GM19324 (cell line): ENCODE measurements at regions not wholly inside any gene's neighbourhood (a gene's known extent, or its start where the extent isn't known, plus 50 kb on each side); places are given as distances from the start of the nearest gene placed in this dataset.
"Not testable (repeated sequence)": the region's sequence is repeated elsewhere in the genome, so short reads cannot be mapped to it uniquely, and the experiment has no call there.

ENCODE experiments used
- ATAC-seq: cut with Tn5 transposase; IDR thresholded peaks from one replicate; pipeline ENCODE4 v1.9.1; 2021; ENCODE audit warnings: mild to moderate bottlenecking, moderate library complexity; ENCODE audit not compliant: unreplicated experiment, low FRiP score

DNA sequence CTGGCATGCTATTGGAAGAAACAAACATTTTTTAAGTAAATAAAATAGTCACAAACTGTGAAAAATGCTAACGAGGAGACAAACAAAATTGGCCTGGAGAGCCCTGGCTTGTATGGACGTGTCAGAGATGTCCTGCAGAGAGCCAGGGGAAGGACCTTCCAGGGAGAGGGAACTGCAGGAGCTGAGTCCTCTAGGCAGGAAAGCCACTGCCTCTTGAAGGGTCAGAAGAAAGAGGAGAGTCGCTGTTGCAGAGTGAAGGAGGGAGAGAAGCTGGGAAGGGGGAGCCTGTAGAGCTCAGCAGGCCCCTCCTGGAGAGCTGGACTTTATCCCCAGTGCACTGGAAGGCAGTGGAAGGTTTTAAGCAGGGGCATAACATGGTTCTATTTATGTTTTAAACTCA is 80.3 kb upstream of the PWP1 start:
- no peak for ATAC-seq

DNA sequence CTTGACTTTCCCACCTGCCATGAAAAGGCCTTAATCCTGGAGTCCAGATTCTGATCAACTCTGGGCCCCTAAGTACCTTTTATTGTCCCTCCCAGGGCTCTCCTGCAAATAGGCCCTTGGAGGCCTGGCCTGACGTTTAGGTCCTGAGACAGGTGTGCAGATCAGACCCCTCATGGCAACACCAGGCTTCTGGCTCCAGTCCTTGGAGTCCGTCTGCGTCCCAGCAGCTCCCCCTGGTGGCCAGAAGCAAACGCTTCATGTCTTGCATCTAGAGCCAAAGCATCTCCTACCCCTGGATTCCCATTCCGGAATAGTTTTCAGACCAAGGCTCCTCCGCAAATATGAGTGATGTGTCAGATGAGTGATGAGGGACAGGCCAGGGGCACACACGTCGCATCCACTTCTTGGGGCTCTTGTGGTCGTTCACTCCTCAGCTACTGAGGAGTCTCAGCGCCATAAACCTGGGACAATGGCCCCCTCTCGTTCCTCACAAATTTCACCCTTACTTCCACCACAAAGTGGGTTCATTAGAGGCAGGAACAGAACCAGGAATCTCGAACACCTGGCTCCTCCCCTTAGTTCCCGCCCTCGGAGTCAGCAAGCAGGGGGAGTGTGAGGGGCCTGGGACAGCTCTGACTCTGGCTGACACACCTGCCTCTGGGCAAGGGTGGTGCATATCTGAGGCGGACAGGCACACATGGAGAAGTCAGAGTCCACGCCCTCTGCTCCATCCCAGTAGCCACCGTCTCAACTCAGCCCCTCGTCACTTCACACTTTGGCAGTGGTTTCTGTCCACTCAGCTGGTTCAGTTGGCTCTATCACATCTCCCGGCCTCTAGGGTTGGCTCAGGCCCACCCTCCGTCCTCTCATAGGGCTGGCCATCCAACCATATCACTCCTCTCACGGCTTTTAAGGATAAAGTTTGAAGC is 77.9 kb upstream of the PWP1 start:
- ATAC-seq, result no peak

DNA sequence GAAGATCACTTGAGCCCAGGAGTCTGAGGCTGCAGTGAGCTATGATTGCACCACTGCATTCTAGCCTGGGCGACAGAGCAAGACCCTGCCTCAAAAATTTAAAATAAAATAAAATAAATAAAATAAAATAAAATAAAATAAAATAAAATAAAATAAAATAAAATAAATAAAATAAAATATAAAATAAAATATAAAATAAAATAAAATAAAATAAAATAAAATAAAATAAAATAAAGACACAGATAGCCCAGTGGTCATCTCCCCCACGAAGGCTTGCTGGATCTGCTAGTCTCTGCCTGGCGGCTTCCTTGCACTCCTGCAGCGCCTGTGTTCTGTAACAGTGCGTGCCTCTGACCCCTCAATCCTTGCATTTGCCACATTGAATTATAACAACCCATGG is 76.8 kb upstream of the PWP1 start:
- ATAC-seq, result not testable (repeated sequence)

DNA sequence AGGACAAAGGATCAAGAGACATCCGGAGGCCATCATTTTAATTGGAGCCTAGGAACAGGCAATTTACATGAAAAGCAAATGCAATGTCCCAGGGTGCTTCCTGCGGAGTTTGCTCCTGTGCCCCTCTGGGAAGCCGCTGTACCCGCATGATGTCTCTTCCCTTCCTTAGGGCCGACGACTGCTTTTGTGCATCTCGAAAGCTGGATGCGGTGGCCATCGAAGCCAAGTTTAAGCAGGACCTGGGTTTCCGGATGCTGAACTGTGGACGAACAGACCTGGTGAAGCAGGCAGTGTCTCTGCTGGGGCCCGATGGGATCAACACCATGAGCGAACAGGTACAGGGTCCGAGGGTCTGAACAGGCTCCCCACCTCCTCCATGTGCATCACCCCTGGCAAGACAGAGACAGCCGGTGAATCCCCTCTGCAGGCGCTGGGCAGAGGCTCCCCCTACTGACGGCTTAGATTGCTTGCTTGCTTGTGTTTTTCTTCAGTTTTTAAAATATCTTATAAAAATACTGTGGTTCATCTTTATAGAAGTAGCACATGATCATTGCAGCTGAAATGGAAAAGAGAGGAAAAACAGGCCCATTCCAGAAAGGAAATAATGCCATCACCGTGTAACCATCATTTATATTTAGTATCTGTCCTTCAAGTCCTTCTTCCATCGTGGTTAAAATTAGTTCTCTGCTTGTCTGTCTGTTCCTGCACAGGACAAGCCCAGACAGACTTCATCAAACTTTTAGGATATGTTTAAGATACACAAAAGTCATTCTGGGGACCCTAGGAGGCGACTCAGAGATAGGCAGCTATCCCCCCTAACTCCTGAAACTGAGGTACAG is 75.4 kb upstream of the PWP1 start:
- no peak for ATAC-seq

DNA sequence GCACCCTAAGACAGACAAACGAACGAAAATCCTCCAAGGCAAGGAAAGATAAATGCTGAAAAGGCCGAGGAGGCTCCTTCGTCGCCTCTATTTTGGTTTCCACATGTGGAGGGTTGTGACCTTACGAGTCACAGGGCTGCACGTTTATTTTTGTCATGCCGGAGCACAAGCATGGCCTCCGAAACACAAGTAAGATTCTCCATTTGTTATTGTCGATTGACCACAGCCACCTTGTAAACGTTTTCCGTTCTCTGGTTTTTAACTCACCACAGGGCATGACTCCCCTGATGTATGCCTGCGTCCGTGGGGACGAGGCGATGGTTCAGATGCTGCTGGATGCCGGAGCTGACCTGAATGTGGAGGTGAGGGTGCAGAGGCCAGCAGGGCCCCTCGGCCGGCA is 73.1 kb upstream of the PWP1 start:
- ATAC-seq, result no peak

DNA sequence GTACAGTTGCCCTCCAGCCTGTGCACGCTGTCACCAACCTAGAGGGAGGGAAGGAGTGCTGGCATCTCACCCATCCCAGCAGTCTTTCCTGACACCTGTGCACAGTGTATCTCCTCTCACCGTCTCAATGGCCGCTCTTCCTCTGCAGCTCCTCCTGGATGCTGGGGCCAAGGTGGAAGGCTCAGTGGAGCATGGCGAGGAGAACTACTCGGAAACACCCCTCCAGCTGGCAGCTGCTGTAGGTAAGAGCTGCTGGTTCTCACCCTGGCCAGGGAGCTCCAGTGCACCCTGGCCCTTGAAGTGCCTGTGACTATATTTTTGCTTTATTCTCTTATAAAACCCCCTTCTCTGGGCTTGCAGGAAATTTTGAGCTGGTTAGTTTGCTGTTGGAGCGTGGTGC is 68.7 kb upstream of the PWP1 start:
- ATAC-seq, result no peak

DNA sequence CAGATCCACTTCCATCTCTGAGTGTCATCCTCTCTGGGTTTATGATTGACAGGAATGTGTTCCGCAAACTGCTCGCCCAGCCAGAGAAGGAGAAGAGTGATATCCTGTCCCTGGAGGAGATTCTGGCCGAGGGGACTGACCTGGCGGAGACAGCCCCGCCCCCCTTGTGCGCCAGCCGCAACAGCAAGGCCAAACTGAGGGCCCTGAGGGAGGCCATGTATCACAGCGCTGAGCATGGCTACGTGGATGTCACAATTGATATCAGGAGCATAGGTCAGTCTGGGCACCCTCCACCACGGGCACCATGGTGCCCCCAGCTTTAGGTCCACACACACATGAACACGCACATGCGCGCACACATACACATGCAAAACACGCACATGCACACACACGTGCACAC is 67.5 kb upstream of the PWP1 start:
- no peak for ATAC-seq

DNA sequence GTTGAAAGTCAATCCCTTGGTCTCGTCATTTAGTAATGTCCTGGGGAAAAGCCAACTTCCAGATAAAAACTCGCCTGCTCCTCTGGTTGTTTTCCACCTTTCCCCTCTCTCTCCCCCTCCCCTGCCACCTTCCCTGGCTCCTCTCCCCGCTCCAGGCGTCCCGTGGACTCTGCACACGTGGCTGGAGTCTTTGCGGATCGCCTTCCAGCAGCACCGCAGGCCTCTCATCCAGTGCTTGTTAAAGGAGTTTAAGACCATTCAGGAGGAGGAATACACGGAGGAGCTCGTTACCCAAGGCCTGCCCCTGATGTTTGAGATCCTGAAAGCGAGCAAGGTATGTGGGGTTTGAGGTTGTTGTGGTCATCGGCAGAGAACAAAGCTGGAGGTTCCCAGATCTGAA is 65.8 kb upstream of the PWP1 start:
- ATAC-seq, result no peak

DNA sequence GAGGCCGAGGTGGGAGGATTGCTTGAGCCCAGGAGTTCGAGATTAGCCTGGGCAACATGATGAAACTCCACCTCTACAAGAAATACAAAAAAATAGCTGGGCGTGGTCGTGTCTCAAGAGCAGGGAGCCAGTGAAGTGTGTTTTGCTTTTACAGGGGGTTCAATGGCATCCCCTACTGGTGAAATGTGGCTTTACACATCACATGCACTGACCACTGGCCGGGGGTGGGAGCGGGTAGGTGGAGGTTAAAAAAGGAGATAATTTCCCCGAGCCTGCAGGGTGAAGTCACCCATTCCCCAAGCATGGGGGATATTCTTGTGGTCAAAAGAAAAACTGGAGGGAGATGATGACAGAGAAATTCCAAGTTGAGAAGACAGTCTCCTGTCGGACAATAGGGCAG is 63.6 kb upstream of the PWP1 start:
- ATAC-seq, result no peak

DNA sequence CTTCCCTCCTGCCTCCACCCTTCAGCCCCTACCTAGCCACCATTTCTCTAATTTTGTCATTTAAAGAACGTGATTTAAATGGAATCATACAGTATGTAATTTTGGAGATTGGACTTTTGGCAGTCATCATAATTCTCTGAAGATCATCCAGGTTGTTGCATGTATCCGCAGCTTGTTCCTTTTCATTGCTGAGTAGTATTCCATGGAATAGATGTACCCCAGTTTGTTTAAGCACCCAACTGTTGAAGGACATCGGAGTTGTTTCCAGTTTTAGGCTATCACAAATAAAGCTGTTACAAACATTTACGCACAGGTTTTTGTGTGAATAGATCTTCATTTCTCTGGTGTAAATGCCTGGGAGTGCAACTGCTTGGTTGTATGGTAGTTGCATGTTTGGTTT is 61.1 kb upstream of the PWP1 start:
- ATAC-seq, result no peak

DNA sequence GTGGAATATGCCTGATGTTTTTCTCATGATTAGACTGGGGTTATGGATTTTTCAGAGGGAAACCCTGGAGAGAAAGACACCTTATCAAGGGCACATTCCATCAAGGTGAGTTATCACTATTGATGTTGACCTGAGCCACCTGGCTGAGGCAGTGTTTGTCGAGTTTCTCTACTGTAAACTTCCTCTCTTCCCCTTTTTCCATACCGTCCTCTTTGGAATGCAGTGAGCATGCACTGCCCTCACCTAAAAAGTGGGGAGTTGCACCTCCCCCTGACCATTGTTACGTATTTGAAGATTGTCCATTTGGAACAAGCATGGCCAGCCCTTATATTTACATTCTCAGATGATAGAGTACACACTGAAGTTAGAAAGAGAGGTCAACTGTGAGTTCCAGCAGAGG is 53.9 kb upstream of the PWP1 start:
- ATAC-seq, result no peak

DNA sequence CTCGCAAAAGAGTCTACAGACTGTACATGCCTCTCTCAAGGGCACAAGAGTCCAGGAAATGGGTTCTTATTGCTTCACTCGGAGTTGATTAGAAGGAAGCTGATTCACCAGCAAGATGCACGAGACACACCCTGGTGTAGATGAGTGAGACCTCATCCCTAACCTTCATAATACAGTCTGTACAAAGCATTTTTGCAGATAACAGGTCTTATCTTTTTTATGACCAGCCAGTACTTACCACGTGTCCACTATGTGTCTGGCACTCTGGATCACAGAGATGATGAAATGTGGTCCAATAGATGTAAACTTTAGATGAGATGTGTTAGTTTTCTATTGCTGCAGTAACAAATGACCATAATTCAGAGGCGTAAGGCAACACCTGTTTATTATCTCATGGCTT is 53.4 kb upstream of the PWP1 start:
- no peak for ATAC-seq

DNA sequence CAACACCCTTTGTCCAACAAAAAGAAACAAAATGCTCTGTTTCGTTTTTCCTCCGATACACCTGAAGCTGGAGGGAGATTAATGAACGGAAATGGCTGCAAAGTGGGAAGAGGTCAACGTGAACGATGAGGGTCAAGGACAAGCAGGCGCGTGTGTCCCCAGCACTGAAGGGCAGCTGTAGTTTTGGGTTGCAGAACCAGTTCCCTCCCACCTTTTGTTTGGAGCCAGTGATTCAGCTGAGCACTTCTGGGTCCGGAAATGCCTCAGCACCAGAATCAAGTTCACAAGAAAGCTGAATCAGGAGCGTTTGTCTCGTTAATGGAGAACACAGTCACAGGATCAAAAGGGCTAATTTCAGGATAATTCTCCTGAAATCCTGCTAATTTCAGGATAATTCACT is 51.1 kb upstream of the PWP1 start:
- no peak for ATAC-seq

DNA sequence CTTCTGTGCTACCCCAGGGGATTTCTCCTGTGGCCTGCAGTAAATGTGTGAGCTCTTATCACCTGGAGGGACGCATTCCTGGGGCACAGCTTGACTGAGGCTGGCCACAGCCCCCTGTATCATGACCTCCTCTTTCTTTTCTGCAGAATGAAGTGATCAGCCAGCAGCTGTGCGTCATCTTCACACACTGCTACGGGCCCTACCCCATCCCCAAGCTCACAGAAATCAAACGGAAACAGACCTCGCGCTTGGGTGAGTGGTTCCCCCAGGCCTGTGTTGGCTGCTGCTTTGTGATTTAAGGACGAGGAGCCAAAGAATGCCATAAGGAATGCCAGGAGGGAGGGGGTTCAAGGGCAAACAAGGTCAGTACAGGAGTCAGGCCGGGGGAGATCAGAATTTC is 50.5 kb upstream of the PWP1 start:
- ATAC-seq, result no peak
